OCI-LY1 (cell line): ENCODE measurements at regions not wholly inside any gene's neighbourhood (a gene's known extent, or its start where the extent isn't known, plus 50 kb on each side); places are given as distances from the start of the nearest gene placed in this dataset.

Source experiments
- H2AFZ ChIP-seq: fragments of 200-600 bp; sonication (generic), shearing (Covaris generic); 2 replicates; pipeline ENCODE4 v1.6.0; 2014; ENCODE audit warnings: antibody characterized with exemption, mild to moderate bottlenecking, low read length
- H3F3A ChIP-seq: fragments of 200-600 bp; sonication (generic), shearing (Covaris generic); 2 replicates; pipeline ENCODE4 v1.6.0; 2014; ENCODE audit warnings: mild to moderate bottlenecking, antibody characterized with exemption, low read length, moderate library complexity; ENCODE audit not compliant: insufficient read depth
- H3K27ac ChIP-seq: fragments of 200-600 bp; sonication (generic); 2 replicates; pipeline ENCODE4 v1.5.1; 2014; ENCODE audit warnings: low read length, mixed run types, mild to moderate bottlenecking, low read depth; ENCODE audit not compliant: poor library complexity, severe bottlenecking
- H3K27me3 ChIP-seq: fragments of 200-600 bp; sonication (generic); 2 replicates; pipeline ENCODE4 v1.6.0; 2014; ENCODE audit warnings: antibody characterized with exemption, mild to moderate bottlenecking, low read length, moderate library complexity; ENCODE audit not compliant: insufficient read depth
- H3K36me3 ChIP-seq: fragments of 200-600 bp; sonication (generic); 2 replicates; pipeline ENCODE4 v1.6.1; 2014; ENCODE audit warnings: mild to moderate bottlenecking, antibody characterized with exemption, low read length, moderate library complexity, mixed read lengths; ENCODE audit not compliant: insufficient read depth
- H3K4me1 ChIP-seq: fragments of 200-600 bp; sonication (generic); 2 replicates; pipeline ENCODE4 v1.5.1; 2014; ENCODE audit warnings: mild to moderate bottlenecking, low read length, moderate library complexity; ENCODE audit not compliant: insufficient read depth, severe bottlenecking
- H3K4me2 ChIP-seq: fragments of 200-600 bp; sonication (generic), shearing (Covaris generic); 2 replicates; pipeline ENCODE4 v1.6.1; 2014; ENCODE audit warnings: low read length
- H3K4me3 ChIP-seq: fragments of 200-600 bp; sonication (generic); 2 replicates; pipeline ENCODE4 v1.5.1; 2014; ENCODE audit warnings: low read length, low read depth, mild to moderate bottlenecking, mixed read lengths; ENCODE audit not compliant: poor library complexity, severe bottlenecking
- H3K79me2 ChIP-seq: fragments of 200-600 bp; shearing (Covaris generic); 2 replicates; pipeline ENCODE4 v1.6.1; 2016; ENCODE audit warnings: mixed run types, low read length, mixed read lengths; ENCODE audit not compliant: insufficient read depth
- H3K9ac ChIP-seq: fragments of 200-600 bp; sonication (generic), shearing (Covaris generic); 2 replicates; pipeline ENCODE4 v1.6.1; 2014; ENCODE audit warnings: mild to moderate bottlenecking, low read length, mixed read lengths
- H3K9me2 ChIP-seq: fragments of 200-600 bp; sonication (generic), shearing (Covaris generic); 2 replicates; pipeline ENCODE4 v1.6.1; 2014; ENCODE audit warnings: low read depth, mild to moderate bottlenecking, low read length, mixed read lengths
- H3K9me3 ChIP-seq: fragments of 200-600 bp; shearing (Covaris generic); 2 replicates; pipeline ENCODE4 v1.6.1; 2014; ENCODE audit warnings: low read length, mixed read lengths
- H4K20me1 ChIP-seq: fragments of 200-600 bp; sonication (generic), shearing (Covaris generic); 2 replicates; pipeline ENCODE4 v1.6.0; 2016; ENCODE audit warnings: mild to moderate bottlenecking, low read length; ENCODE audit not compliant: insufficient read depth
- CTCF ChIP-seq: fragments of 200-600 bp; sonication (generic), shearing (Covaris generic); IDR thresholded peaks from 2 replicates; pipeline ENCODE4 v1.5.1; 2017; ENCODE audit warnings: mild to moderate bottlenecking, antibody characterized with exemption, low read length, moderate library complexity, mixed read lengths
- EZH2 ChIP-seq: fragments of 200-600 bp; sonication (generic), shearing (Covaris generic); IDR thresholded peaks from 2 replicates; pipeline ENCODE4 v1.8.0; 2017; ENCODE audit warnings: borderline replicate concordance, mixed run types, mild to moderate bottlenecking, antibody characterized with exemption, low read length, moderate library complexity, mixed read lengths

GRCh38 chr2:761384-761783 lies 84.2 kb upstream of the TMEM18 start:
- no peaks in the 10 kb centered on the region for H3K4me1 ChIP-seq
- TF ChIP-seq CTCF = no peak
- TF ChIP-seq EZH2 = no peak
- H3K4me2 ChIP-seq = no peak overlapping the region
- no peaks in the 10 kb centered on the region for H4K20me1 ChIP-seq
- no peak overlapping the region for H2AFZ ChIP-seq
- no peaks in the 10 kb centered on the region for H3K9me2 ChIP-seq
- H3K9me3 ChIP-seq = no peaks in the 10 kb centered on the region
- H3K4me3 ChIP-seq = no peak overlapping the region
- no peaks in the 10 kb centered on the region for H3K27me3 ChIP-seq
- no peaks in the 10 kb centered on the region for H3F3A ChIP-seq
- H3K36me3 ChIP-seq = no peaks in the 10 kb centered on the region
- no peak overlapping the region for H3K9ac ChIP-seq
- no peak overlapping the region for H3K27ac ChIP-seq
- no peaks in the 10 kb centered on the region for H3K79me2 ChIP-seq

- no peaks in the 10 kb centered on the region for H3K79me2 ChIP-seq
- H3K4me1 ChIP-seq = no peaks in the 10 kb centered on the region
These were observed 82.8 kb upstream of the TMEM18 start for GRCh38 chr2:760001-760400.

GRCh38 chr2:758073-758820 lies 81.0 kb upstream of the TMEM18 start:
- H3K4me1 ChIP-seq = no peaks in the 10 kb centered on the region
- H4K20me1 ChIP-seq = no peaks in the 10 kb centered on the region
- H3K9ac ChIP-seq = no peak overlapping the region
- no peaks in the 10 kb centered on the region for H3K79me2 ChIP-seq
- H3K9me2 ChIP-seq = no peaks in the 10 kb centered on the region
- H3F3A ChIP-seq = no peaks in the 10 kb centered on the region
- TF ChIP-seq CTCF (no peak), EZH2 (no peak)
- H3K27me3 ChIP-seq = no peaks in the 10 kb centered on the region
- H3K9me3 ChIP-seq = no peaks in the 10 kb centered on the region
- H3K27ac ChIP-seq = no peak overlapping the region
- no peaks in the 10 kb centered on the region for H3K36me3 ChIP-seq
- no peak overlapping the region for H2AFZ ChIP-seq
- no peak overlapping the region for H3K4me2 ChIP-seq
- no peak overlapping the region for H3K4me3 ChIP-seq

More at GRCh38 chr2:760001-760400, 82.8 kb upstream of the TMEM18 start:
- no peaks in the 10 kb centered on the region for H3K9me3 ChIP-seq
- H3K27ac ChIP-seq = no peak overlapping the region
- H3K27me3 ChIP-seq = no peaks in the 10 kb centered on the region
- no peak overlapping the region for H3K4me2 ChIP-seq
- H3F3A ChIP-seq = no peaks in the 10 kb centered on the region
- no peaks in the 10 kb centered on the region for H3K9me2 ChIP-seq
- no peak overlapping the region for H3K9ac ChIP-seq
- no peaks in the 10 kb centered on the region for H3K36me3 ChIP-seq
- TF ChIP-seq CTCF (no peak), EZH2 (no peak)
- no peak overlapping the region for H2AFZ ChIP-seq
- H4K20me1 ChIP-seq = no peaks in the 10 kb centered on the region
- H3K4me3 ChIP-seq = no peak overlapping the region
